HG02678 (cell line): ENCODE measurements at regions not wholly inside any gene's neighbourhood (a gene's known extent, or its start where the extent isn't known, plus 50 kb on each side); places are given as distances from the start of the nearest gene placed in this dataset.

Experiments used
- ATAC-seq: cut with Tn5 transposase; IDR thresholded peaks from one replicate; pipeline ENCODE4 v1.9.1; 2021; ENCODE audit warnings: mild to moderate bottlenecking, moderate library complexity; ENCODE audit not compliant: unreplicated experiment

- no peak for ATAC-seq
Observed at GRCh38 chr6:44630125-44631028, 242.9 kb downstream of the CDC5L start.

DNA sequence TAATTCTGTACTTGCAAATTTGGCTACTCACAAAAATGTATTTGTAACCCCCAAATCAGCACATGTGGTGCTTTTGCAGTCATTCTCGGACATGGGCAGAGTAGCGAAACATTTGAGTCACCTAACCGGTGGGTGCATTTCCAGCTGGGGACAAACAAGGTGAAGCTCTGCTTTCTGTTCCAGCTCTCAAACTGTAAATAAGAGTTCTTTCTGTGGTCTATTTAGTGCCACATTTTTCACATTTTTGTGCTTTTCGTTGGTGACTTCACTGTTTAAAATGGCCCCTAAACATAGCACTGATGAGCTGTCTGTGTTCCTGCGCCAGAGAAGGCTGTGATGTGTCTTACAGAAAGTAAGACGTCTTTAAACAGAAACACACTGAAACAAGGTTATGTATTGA, 244.5 kb downstream of the CDC5L start:
- no peak for ATAC-seq

- no peak for ATAC-seq
Observed at GRCh38 chr6:44634321-44634720, 246.8 kb downstream of the CDC5L start.

- no peak for ATAC-seq
Observed at GRCh38 chr6:44635486-44635885, 248.0 kb downstream of the CDC5L start.

GRCh38 chr6:44636561-44637248, 249.2 kb downstream of the CDC5L start:
- ATAC-seq, result no peak

GRCh38 chr6:44641344-44642031, 254.0 kb downstream of the CDC5L start:
- no peak for ATAC-seq

DNA sequence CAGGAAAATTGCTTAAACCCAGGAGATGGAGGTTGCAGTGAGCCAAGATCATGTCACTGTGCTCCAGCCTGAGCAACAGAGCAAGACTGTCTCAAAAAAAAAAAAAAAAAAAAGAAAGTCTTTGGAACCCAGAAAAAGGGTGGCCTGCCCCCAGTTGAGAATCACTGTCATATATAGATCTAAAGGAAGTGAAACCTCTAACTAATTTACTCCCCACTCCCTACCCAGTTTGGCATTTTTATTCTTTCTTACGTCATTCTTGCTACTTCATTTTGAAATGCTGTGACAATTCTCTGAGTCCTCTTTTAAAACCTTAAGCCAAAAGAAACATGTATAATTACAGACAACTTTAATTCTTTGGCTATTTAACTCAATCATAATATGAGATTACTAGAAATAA, 254.8 kb downstream of the CDC5L start:
- no peak for ATAC-seq

DNA sequence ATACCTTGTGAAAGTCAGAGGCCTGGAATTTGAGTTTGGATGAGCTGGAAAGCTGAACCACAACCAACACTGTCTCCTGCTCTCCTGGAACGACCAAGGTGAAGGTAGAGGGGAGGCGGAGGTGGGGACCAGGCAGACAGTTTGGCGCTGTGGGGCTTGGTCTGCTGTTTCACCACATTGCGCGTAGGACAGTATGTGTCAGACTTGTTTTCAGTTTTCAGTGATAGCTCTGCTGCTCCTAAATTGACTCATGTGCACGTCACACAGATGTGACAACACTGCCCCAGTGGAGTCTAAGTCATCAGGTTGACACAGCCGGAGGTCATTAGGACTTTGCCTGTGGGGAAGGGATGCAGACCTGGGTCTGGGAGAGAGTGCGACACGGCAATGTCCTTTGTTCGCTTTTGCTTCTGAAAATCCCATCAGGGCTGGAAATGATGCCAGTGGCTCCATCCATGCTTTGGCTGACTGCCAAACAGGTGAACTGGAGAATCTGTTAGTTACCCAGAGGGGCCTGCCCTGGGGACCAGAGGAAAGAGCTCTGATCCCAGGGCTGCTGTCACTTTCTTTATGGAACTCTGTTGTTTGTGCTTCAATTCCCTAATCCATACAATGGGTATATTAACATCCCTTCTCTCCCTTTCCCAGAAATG, 255.5 kb downstream of the CDC5L start:
- ATAC-seq, result no peak

- no peak for ATAC-seq
Observed at GRCh38 chr6:44645276-44645675, 257.8 kb downstream of the CDC5L start.

DNA sequence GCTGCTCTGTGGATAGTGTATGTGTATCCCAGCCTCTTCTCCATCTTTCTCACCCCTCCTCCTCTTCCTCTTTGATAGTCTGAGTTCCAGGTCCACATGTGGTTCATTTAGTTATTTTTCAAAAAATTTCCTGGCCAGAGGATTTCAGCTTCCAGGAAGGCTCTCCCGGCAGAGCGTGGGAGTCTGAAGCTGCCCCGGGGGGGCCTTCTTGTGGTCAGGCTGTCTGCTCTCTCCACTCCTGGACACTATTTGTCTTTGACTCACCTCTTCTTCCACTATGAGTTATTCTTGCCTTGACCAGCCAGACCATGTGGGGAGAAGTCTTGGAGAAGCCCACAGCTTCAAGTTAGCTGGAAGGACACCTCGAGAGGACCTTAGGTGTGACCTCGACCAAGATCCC, 258.8 kb downstream of the CDC5L start:
- ATAC-seq, result no peak

- no peak for ATAC-seq
Observed at GRCh38 chr6:44649365-44650025, 262.0 kb downstream of the CDC5L start.

- no peak for ATAC-seq
Observed at GRCh38 chr6:44650495-44650894, 263.0 kb downstream of the CDC5L start.

DNA sequence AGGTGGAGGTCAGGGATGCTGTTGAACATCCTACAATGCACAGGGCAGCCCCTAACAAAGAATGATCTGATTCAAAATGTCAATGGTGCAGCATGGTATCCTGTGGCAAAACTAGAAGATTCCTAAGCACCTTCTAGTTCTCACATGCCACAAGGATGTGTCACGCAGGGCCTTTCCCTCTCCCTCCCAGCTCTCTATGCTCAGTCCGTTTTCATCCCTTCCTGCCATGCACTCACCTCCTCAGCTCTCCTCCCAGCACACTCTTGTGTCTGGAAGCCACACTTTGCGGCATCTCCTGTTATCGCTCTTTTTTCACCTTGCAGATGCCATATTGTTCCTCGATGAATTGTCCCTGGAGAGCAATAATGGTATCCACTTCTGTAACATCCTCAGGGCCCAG, 263.4 kb downstream of the CDC5L start:
- no peak for ATAC-seq

GRCh38 chr6:44651604-44652003, 264.1 kb downstream of the CDC5L start:
- no peak for ATAC-seq

DNA sequence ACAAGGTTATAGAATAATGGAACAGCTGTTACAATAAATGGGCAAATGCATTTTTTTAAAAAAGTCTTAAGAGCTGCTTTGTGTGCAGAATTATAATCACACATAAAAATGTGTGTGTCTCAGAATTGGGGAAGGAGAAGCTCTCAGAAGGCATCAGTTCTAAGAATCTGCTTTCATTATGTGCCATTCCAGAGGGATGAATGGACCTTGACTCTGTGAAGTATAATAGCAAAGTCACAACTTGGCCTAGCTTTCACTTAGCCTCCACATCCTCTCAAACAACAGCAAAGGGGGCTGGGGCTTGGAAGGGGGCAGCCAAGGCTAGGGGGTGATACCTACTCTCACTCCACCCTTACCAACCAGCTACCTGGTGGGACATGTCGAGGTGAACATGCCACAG, 265.0 kb downstream of the CDC5L start:
- no peak for ATAC-seq

DNA sequence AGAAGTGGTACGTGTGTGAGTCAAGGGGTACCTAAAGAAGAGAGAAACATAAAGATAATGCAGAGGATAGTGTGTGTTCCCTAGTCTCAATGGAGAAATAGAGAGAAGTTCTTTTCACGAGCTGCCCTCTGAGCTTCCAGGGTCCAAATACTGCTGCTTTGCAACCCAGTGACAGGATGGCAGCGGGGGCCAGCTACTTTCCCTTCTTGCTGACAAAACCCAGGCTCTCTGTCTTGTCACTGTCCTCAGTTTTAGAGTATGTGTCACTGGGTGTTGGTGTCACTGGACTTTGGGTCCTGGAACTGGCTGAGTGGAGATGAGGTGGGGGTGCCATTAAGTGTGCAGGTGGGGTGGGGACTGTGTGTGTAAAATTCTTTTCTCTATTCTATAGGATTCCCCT, 265.6 kb downstream of the CDC5L start:
- ATAC-seq, result no peak

DNA sequence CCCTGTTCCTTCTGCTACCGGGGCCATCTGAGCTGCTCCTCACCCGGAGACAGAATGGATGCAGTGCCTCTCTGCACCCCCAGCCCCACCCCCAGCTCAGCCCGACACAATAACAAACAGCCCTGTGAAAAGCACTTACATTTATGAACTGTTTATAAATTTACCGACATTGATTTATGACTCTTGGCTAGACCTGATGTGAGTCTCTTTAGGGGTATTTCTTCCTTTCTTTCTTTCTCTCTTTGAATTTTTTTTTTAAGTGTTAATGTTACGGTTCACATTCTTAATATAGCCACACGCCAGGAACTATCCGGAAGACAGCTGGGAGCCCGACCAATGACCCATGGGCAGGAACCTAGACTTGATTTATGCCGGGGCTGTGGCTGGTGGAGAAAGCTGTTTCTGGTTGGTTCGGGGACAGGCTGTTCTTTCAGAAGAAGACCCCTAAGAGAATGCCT, 266.3 kb downstream of the CDC5L start:
- ATAC-seq, result no peak

GRCh38 chr6:44655412-44656342, 268.2 kb downstream of the CDC5L start:
- ATAC-seq, result peak; percentile 62

GRCh38 chr6:44656691-44657090, 269.2 kb downstream of the CDC5L start:
- ATAC-seq, result no peak
